ENCODE measurements at regions not wholly inside any gene's neighbourhood (a gene's known extent, or its start where the extent isn't known, plus 50 kb on each side); places are given as distances from the start of the nearest gene placed in this dataset.
"Not testable (repeated sequence)": the region's sequence is repeated elsewhere in the genome, so short reads cannot be mapped to it uniquely, and the experiment has no call there.

DNA sequence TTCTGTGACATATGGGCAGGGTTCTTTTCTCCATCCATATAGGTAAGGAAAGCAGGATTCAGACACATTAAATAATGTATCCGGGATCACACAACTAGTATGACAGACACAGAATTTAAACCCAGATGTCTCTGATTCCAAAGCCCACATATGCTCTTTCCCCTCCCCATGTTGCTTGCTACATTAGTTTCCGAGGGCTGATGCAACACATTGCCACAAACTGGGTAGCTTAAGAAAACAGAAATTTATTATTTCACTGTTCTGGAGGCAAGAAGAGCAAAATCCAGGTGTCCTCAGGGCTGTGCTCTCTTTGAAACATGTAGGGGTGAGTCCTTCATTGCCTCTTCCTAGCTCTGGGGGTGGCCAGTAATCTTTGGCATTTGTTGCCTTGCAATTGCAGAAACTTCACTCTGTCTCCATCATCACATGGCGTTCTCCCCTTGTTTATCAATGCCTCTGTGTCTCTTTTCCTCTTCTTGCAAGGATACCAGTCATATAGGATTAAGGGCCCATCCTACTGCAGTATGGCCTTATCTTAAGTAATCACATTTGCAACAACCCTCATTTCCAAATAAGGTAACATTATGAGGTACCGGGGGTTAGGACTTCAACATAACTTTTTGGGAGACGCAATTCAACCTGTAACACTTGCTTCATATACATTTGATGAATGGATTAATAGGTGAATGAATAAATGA is 83.0 kb upstream of the CCND2 start:
- H3K36me3 ChIP-seq: no peaks in the 10 kb centered on the region
- no peaks in the 10 kb centered on the region for H3K4me1 ChIP-seq
- intact Hi-C loops (cut with DNase I): no loop called here
- H3K27ac ChIP-seq: no peak overlapping the region
- TF ChIP-seq, protein P1, sequence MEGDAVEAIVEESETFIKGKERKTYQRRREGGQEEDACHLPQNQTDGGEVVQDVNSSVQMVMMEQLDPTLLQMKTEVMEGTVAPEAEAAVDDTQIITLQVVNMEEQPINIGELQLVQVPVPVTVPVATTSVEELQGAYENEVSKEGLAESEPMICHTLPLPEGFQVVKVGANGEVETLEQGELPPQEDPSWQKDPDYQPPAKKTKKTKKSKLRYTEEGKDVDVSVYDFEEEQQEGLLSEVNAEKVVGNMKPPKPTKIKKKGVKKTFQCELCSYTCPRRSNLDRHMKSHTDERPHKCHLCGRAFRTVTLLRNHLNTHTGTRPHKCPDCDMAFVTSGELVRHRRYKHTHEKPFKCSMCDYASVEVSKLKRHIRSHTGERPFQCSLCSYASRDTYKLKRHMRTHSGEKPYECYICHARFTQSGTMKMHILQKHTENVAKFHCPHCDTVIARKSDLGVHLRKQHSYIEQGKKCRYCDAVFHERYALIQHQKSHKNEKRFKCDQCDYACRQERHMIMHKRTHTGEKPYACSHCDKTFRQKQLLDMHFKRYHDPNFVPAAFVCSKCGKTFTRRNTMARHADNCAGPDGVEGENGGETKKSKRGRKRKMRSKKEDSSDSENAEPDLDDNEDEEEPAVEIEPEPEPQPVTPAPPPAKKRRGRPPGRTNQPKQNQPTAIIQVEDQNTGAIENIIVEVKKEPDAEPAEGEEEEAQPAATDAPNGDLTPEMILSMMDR (IDR thresholded peaks at IDR 0.05): no peak
- TF ChIP-seq POLR2AphosphoS5 (IDR thresholded peaks at IDR 0.05; ENCODE audit: insufficient read depth in 1 of 2, low read depth in 1 of 2) (no peak), POLR2A (IDR thresholded peaks at IDR 0.05) (no peak)
- H3K4me3 ChIP-seq: no peak overlapping the region
- DNase-seq (ENCODE audit: extremely low spot score in 2 of 2): peak in 1 of 2 donors; percentile 25
- H3K9me3 ChIP-seq: no peaks in the 10 kb centered on the region
- H3K27me3 ChIP-seq: no peaks in the 10 kb centered on the region

DNA sequence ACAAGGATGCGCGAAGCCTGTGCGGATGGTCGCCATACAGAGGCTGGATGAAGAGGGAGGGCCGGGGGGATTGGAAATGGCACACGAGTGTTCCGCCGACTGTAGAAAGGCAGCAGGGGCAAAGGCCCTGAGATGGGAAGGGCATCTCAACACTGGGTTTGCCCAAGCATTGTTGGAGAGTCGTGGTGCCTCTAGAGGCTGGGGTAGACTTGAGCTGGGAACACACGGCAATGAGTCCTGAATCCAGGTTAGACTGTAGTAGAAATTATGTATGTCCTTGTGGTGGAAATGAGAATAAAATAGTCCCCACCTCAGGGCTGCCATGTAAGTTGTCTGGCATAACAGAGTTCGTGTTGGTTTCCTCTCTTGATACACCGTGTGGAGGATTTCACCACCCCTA is 83.8 kb upstream of the CCND2 start:
- no peaks in the 10 kb centered on the region for H3K36me3 ChIP-seq
- TF ChIP-seq POLR2A (IDR thresholded peaks at IDR 0.05): no peak
- intact Hi-C loops (cut with DNase I): no loop called here
- no peak overlapping the region for H3K27ac ChIP-seq
- H3K4me1 ChIP-seq: no peaks in the 10 kb centered on the region
- no peaks in the 10 kb centered on the region for H3K27me3 ChIP-seq
- H3K4me3 ChIP-seq: no peak overlapping the region
- DNase-seq (ENCODE audit: extremely low spot score in 2 of 2): peak in 1 of 2 donors; percentile 58
- H3K9me3 ChIP-seq: no peaks in the 10 kb centered on the region

DNA sequence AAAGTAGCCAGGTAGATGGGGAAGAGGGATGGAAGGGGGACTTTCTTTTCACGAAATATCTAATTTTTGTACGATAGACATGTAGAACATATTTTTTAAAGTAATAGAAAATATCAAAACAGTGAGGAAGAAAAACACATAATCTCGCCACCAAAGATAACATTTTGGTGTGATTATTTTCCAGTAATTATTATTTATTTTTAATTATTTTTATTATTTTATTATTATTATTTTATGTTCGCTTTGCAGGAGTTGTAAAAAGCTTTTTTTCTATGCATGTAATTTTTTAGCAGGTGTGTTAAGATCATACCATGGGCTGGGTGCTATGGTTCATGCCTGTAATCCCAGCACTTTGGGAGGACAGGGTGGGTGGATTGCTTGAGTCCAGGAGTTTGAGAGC is 85.6 kb upstream of the CCND2 start:
- intact Hi-C loops (cut with DNase I): no loop called here
- TF ChIP-seq, protein P1 (IDR thresholded peaks at IDR 0.05): no peak
- no peak for TF ChIP-seq POLR2AphosphoS5 (IDR thresholded peaks at IDR 0.05; ENCODE audit: insufficient read depth in 1 of 2, low read depth in 1 of 2)
- no peak for TF ChIP-seq POLR2A (IDR thresholded peaks at IDR 0.05)
- no peak overlapping the region for H3K27ac ChIP-seq
- no peaks in the 10 kb centered on the region for H3K36me3 ChIP-seq
- H3K4me1 ChIP-seq: no peaks in the 10 kb centered on the region
- H3K27me3 ChIP-seq: no peaks in the 10 kb centered on the region
- DNase-seq (ENCODE audit: extremely low spot score in 2 of 2): no peak
- no peaks in the 10 kb centered on the region for H3K9me3 ChIP-seq
- no peak overlapping the region for H3K4me3 ChIP-seq

DNA sequence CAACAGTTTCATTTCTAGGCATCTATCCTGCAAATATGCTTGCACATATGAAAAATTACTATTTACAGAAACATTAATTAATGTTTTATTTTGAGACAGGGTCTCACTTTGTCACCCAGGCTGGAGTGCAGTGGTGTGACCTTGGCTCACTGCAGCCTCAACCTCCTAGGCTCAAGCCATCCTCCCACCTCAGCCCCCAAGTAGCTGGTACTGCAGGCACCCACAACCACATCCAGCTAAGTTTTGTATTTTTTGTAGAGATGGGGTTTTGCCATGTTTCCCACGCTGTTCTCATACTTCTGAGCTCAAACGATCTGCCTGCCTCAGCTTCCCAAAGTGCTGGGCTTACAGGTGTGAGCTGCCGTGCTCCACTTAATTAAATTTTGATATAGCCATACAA is 86.2 kb upstream of the CCND2 start:
- H3K9me3 ChIP-seq; H3K36me3 ChIP-seq; H3K27me3 ChIP-seq; H3K4me3 ChIP-seq; DNase-seq (ENCODE audit: extremely low spot score in 2 of 2); H3K27ac ChIP-seq; intact Hi-C loops (cut with DNase I); H3K4me1 ChIP-seq: not testable (repeated sequence)

DNA sequence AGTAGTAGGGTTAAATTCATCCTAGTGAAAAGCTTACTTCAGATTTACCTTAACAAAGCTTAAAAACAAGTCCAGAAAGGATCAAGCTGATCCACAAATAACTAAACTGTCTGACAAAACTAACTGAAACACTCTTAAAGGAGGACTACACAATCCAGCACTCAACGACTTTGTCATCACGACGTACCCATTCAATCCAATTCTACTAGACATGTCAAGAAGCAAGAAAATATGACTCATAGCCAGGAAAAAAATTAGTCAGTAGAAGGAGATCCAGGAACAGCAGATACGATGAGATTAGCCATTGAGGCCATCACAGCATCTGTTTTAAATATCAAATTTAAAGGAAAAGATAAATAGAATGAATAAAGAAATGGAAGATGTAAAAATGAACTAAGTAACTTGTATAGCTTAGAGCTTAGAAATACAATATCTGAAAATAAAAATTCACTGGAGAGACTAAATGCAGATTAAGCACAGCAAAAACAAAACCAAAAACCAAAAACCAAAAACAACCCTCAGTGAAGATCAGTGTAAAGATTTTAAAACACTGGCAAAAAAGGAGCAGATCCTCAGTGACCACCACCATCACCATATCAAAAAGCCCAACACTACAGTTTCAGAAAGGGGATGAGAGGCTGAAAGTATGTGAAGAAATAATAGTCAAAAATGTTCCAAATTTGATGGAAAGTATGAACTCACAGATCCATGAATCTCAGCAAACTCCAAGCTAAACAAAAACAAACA is 95.0 kb upstream of the CCND2 start:
- TF ChIP-seq, protein P1 (IDR thresholded peaks at IDR 0.05): no peak
- TF ChIP-seq POLR2AphosphoS5 (IDR thresholded peaks at IDR 0.05; ENCODE audit: insufficient read depth in 1 of 2, low read depth in 1 of 2) (no peak), POLR2A (IDR thresholded peaks at IDR 0.05) (no peak)
- Histone ChIP-seq H3K4me3 (no peak overlapping the region), H3K27me3 (no peaks in the 10 kb centered on the region), H3K9me3 (no peaks in the 10 kb centered on the region), H3K4me1 (no peaks in the 10 kb centered on the region), H3K27ac (no peak overlapping the region), H3K36me3 (no peaks in the 10 kb centered on the region)
- no peak for DNase-seq (ENCODE audit: extremely low spot score in 2 of 2)
- intact Hi-C loops (cut with DNase I): no loop called here

DNA sequence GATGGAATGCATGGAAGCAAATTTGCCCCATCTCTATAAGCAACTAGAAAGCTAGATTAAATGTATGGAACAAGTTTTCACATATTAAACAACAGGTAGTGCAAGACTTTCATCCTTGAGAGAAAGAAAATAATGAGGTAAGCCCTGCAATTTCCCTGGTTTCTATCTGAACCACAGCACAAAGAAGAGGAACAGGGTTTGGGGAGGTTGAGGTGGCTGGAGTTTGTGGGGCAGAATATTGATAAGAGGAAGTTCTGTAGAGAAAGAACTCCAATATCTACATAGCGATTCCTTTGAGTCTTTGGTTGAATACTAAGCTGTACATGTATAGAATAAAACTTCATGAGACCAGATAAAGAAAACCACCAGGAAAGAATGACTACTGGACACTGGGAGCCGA is 96.3 kb upstream of the CCND2 start:
- no peak for TF ChIP-seq POLR2A (IDR thresholded peaks at IDR 0.05)
- TF ChIP-seq, protein P1 (IDR thresholded peaks at IDR 0.05): no peak
- TF ChIP-seq POLR2AphosphoS5 (IDR thresholded peaks at IDR 0.05; ENCODE audit: insufficient read depth in 1 of 2, low read depth in 1 of 2): no peak
- H3K9me3 ChIP-seq: no peaks in the 10 kb centered on the region
- no peaks in the 10 kb centered on the region for H3K4me1 ChIP-seq
- intact Hi-C loops (cut with DNase I): no loop called here
- DNase-seq (ENCODE audit: extremely low spot score in 2 of 2): no peak
- H3K4me3 ChIP-seq: no peak overlapping the region
- H3K27ac ChIP-seq: no peak overlapping the region
- no peaks in the 10 kb centered on the region for H3K27me3 ChIP-seq
- H3K36me3 ChIP-seq: no peaks in the 10 kb centered on the region
